Forelimb muscle (tissue), 1 donor: ENCODE measurements at regions not wholly inside any gene's neighbourhood (a gene's known extent, or its start where the extent isn't known, plus 50 kb on each side); places are given as distances from the start of the nearest gene placed in this dataset.

ENCODE experiments used
- DNase-seq: peaks from one replicate; pipeline ENCODE4 v3.0.0-alpha.2; 2013; ENCODE audit warnings: low read depth

GRCh38 chr4:160217352-160217751 is 1114.5 kb downstream of the RAPGEF2 start:
- no peak for DNase-seq

DNA sequence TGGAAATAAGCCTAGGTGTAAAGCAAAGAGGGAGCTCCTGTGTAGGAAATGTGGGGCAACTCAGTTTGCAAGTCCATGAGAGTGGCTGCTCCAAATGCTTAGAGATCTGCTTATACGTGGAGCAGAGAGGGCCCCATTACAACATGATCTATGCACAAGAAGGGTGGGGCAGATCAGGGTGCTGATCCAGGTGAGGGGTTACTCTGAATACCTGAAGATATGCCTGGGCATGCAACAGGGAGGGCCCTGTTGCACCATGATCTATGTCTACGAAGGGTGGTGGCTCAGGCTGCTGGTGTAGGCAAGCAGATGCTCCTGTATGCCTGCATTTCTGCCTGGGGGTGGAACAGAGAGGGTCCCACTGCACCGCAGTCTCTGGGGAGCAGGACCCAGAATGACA is 1121.2 kb downstream of the RAPGEF2 start:
- no peak for DNase-seq

GRCh38 chr4:160233141-160233540 is 1130.3 kb downstream of the RAPGEF2 start:
- DNase-seq: no peak

DNA sequence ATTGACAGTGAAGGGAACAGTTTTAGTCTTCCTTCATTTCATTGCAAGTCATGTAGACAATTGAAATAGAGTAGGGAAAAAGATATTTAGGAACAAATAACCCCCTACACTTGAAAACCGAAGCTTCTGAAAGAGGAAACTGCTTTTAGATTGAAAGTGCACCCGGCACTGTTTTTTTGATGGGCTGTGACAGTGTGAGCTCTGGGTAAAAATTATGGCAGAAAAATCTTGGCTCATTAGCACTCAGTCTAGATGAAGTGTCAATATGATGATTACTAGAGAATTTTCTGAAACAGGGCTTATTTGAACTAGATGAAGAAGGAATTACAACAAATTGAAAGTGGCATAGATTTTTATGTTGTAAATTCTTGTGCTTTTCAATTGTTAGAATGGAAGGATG is 1132.4 kb downstream of the RAPGEF2 start:
- no peak for DNase-seq

DNA sequence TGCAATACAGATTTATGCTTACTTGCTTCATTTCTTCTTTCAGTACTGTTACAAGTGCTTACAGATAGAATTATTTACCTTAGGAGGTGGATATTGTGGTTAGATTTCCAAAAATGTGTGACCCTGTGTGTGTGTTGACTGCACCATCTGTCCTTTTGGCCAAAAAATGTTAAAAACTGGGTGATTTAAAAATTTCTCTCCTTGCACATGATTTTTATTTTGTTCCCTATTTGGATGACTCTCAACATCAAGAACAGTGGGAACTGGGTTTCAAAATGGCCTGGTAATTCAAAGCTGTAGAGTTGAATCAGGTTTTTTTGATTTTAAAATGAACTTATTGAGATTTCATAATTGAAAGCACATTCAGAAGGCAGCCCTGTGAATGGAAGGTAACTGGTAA is 1132.9 kb downstream of the RAPGEF2 start:
- no peak for DNase-seq

DNA sequence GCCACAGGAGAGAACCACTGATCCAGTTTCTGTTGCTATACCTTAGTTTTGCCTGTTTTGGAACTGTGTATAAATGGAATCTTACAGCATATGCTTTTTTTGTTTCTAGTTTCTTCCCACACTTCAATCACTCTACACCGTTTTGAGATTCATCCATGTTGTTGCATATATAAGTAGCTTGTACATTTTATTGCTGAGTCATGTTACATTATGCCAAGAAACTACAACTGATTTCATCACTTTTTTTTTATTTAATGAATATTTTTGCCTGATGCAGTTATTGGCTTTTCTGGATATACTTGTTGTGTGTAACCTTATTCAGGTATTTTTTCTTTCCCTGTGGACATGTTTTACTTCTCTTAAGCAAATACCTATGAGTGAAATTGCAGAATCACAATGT is 1135.9 kb downstream of the RAPGEF2 start:
- no peak for DNase-seq

GRCh38 chr4:160247091-160247656 is 1144.3 kb downstream of the RAPGEF2 start:
- DNase-seq: no peak

GRCh38 chr4:160251522-160252170 is 1148.8 kb downstream of the RAPGEF2 start:
- DNase-seq: no peak

GRCh38 chr4:160257318-160257717 is 1154.4 kb downstream of the RAPGEF2 start:
- DNase-seq: no peak

DNA sequence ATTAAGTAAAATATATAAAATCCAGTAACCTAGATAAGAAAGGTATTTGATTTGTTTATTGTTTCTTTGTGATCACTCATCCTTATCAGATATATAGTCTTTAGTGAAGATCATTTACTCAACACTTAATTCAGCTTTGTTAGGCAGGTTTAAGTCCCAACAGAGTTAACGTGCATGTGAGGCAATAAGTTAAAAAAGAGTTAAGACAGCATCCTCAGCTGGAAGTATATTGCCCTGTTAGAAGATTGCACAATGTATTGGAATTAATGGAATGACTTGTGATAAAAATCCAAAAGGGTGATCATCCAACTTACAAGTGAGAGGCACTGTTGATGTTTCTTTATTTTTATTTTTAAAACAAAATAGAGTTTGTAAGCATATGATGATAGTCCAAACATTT is 1162.1 kb downstream of the RAPGEF2 start:
- no peak for DNase-seq

DNA sequence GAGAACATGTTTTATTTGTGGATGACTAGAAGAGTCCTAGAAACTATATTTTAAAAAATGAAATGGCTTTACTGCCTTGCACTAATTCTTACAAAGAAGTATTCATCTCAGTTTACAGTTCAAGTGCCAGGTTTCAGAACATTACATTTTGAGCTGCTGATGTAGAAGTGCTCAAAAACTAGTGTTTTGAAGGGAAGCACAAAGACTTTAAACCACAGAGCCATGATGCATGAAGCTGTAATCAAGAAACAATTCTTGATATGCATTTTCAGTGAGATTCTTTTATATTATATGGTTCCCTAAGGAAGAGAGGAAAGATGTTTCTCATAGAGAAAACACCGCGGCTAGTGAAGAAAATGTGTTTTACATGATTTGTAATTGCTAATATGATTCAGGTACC is 1163.0 kb downstream of the RAPGEF2 start:
- no peak for DNase-seq

- no peak for DNase-seq
These were observed 1174.0 kb downstream of the RAPGEF2 start for GRCh38 chr4:160276785-160277325.

- DNase-seq: no peak
These were observed 1180.2 kb downstream of the RAPGEF2 start for GRCh38 chr4:160283081-160283480.

DNA sequence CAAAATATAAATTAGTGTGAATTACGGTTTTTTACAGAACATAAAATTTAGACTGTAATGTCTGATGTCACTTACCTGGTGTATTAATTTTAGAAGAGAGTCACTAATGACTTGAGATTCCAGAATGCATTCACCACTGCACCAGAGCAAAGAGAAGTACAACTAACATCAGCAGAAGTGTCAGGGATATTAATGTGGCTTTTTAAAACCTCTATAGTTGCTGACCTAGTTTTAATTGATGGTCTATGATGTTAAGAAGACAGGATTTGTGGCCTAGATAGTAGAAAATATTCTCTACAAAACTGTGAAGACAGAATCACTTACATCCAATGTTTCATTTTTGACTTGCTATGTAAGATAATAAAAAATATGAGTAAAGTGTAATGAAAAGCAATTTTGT is 1181.6 kb downstream of the RAPGEF2 start:
- DNase-seq: no peak

GRCh38 chr4:160286051-160286450 is 1183.2 kb downstream of the RAPGEF2 start:
- no peak for DNase-seq

DNA sequence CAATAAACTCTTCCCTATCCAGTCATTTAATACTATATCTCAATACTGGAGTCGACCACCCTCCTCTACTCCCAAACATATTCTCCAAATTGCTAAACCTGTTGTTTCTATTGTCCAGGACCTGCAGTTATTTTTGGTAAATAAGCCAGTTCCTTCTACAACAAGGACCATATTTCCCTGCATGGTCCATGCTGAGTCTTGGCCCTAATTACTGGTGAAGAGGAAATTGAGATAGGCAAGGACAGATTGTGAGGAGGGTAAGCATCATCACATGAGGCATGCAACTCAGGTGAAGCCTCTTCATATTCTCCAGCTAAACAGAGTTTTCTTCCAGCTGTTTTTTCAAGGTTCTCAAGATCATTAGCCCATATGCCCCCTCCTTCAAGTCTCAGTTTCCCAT is 1193.6 kb downstream of the RAPGEF2 start:
- no peak for DNase-seq

- no peak for DNase-seq
These were observed 1196.3 kb downstream of the RAPGEF2 start for GRCh38 chr4:160299177-160299576.

DNA sequence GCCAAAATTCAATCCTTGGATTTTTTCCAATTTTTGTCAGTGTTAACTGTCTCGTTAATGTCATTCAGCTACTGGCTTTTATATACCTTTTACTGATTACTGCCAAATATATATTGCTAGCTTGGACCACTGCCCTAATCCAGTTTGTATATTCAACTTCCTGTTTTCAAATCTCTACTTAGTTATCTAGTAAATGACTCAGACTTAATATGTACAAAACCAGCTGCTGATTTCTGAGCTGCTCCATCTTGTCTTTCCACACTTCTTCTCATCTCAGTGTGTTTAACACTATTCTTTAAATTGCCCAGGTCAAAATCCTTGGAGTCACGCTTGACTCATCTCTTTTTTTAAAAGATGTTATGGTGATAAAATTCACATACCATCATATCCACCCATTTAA is 1196.7 kb downstream of the RAPGEF2 start:
- no peak for DNase-seq

DNA sequence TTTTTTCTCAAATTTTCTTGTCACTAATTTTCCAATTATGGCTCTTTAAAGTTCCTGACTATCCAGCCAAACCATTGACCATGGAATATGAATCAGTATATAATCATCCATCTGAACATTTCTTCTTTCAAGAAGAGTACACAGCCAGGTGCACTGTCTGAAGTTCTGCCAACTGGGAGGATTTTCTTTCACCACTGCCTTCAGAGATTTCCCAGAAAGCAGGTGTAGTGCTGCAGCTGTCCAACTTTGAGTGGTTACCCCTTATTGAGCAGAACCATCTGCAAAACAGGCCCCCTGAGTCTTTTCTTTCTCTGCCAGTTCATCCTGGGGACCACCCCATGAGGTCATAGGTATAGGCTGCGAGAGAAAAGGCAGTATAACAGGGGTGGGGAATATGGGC is 1213.2 kb downstream of the RAPGEF2 start:
- no peak for DNase-seq

DNA sequence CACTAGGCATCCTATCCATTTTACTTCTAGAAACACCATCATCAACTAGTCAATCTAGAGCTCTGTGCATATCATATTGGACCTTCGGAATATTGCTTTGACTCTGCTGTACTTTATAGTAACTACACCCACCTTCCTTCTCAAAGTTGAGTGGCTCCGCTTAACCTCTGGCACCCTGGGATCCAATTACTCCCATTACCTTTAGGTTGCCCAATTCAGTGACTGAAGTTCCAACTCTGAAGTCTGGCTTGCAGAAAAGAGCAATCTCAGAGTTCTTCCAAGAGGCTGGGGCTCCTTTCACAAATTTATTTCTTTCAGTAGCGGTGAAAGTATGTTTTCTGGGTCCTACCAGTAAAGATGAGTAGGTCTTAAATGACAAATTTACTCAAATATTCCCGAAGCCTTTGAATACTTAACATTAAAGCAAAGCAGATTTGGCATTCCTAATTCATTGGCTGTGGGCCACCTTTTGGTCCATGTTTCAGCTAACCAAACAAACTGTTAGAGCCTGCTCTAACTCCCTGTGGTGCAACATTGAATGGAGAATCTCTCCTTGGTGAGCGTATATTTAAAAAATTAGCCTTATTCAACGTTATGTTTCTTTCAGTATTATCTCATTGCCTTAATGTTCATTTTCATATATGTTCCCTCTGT is 1215.8 kb downstream of the RAPGEF2 start:
- no peak for DNase-seq

- no peak for DNase-seq
These were observed 1216.5 kb downstream of the RAPGEF2 start for GRCh38 chr4:160319221-160319867.

GRCh38 chr4:160319868-160320260 is 1217.0 kb downstream of the RAPGEF2 start:
- DNase-seq: no peak

- DNase-seq: no peak
These were observed 1223.2 kb downstream of the RAPGEF2 start for GRCh38 chr4:160326110-160326509.
